Hepatocyte (in vitro differentiated cells): ENCODE measurements at regions not wholly inside any gene's neighbourhood (a gene's known extent, or its start where the extent isn't known, plus 50 kb on each side); places are given as distances from the start of the nearest gene placed in this dataset.

Experiments used
- DNase-seq: peaks from one replicate; pipeline ENCODE4 v3.0.0-alpha.2; 2016; ENCODE audit warnings: low spot score
- H2AFZ ChIP-seq: fragments of 200-600 bp; sonication (generic); 2 replicates; pipeline ENCODE4 v1.6.0; 2016; ENCODE audit warnings: antibody characterized with exemption, mild to moderate bottlenecking
- H3K27ac ChIP-seq: fragments of 200-600 bp; sonication (generic); 2 replicates; pipeline ENCODE4 v1.5.1; 2016; ENCODE audit warnings: mild to moderate bottlenecking
- H3K27me3 ChIP-seq: fragments of 200-600 bp; sonication (generic); 2 replicates; pipeline ENCODE4 v1.6.1; 2016
- H3K36me3 ChIP-seq: fragments of 200-600 bp; sonication (generic); replicated peaks from 2 replicates; pipeline ENCODE4 v1.5.1; 2016; ENCODE audit warnings: low read depth; ENCODE audit not compliant: insufficient read depth
- H3K4me1 ChIP-seq: fragments of 200-600 bp; sonication (generic); 2 replicates; pipeline ENCODE4 v1.5.1; 2016; ENCODE audit warnings: mild to moderate bottlenecking, moderate library complexity; ENCODE audit not compliant: insufficient read depth
- H3K4me2 ChIP-seq: fragments of 200-600 bp; sonication (generic); 2 replicates; pipeline ENCODE4 v1.6.0; 2016
- H3K4me3 ChIP-seq: fragments of 200-600 bp; sonication (generic); 2 replicates; pipeline ENCODE4 v1.5.1; 2016; ENCODE audit warnings: mild to moderate bottlenecking
- H3K79me2 ChIP-seq: fragments of 200-600 bp; sonication (generic); 2 replicates; pipeline ENCODE4 v1.6.0; 2017; ENCODE audit warnings: mild to moderate bottlenecking
- H3K9me2 ChIP-seq: fragments of 200-600 bp; sonication (generic); replicated peaks from 2 replicates; pipeline ENCODE4 v1.6.0; 2017; ENCODE audit warnings: mild to moderate bottlenecking; ENCODE audit not compliant: insufficient read depth
- H3K9me3 ChIP-seq: fragments of 200-600 bp; sonication (generic); 2 replicates; pipeline ENCODE4 v1.5.1; 2016; ENCODE audit warnings: low read depth, mild to moderate bottlenecking
- H4K20me1 ChIP-seq: fragments of 200-600 bp; sonication (generic); 2 replicates; pipeline ENCODE4 v1.6.0; 2016; ENCODE audit warnings: mild to moderate bottlenecking; ENCODE audit not compliant: insufficient read depth, poor library complexity, severe bottlenecking
- EZH2 ChIP-seq: fragments of 200-600 bp; sonication (generic); IDR thresholded peaks from 2 replicates; pipeline ENCODE4 v1.6.1; 2016; ENCODE audit warnings: antibody characterized with exemption, mild to moderate bottlenecking, borderline replicate concordance
- EZH2phosphoT487 ChIP-seq: fragments of 200-600 bp; sonication (generic); IDR thresholded peaks from one replicate; pipeline ENCODE4 v1.6.1; 2018; ENCODE audit warnings: antibody characterized with exemption, mild to moderate bottlenecking, low read depth, moderate library complexity; ENCODE audit not compliant: unreplicated experiment, severe bottlenecking
- WGBS: methylation state at CpG from one replicate; pipeline ENCODE4 v1.1.6; 2016; ENCODE audit warnings: low lambda C conversion rate; ENCODE audit errors: missing lambda C conversion rate; 5-methylcytosine and 5-hydroxymethylcytosine counted together
- TF ChIP-seq, protein P1 (sequence below): fragments of 200-600 bp; sonication (generic); IDR thresholded peaks from 2 replicates; pipeline ENCODE4 v1.5.1; 2016; ENCODE audit warnings: antibody characterized with exemption, mild to moderate bottlenecking; ENCODE audit not compliant: poor library complexity

DNA sequence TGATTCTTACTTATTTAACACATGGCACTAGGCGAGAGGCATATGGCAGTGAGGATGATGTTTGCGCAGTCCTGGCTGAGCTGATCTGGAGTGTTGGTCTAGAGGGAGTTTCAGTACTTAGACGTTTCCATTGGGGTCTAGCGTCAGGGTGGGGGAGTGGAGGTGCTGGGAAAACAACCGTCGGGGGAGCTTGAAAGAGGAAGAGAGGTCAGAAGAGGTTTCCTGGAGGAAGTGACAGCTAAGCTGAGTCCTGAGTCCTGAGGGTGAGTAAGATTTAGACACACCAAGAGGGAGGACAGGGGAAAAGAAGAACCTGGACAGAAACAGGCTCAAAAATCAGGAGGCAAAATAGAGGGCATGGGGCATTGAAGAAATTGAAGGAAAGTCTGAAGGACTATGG, 81.4 kb downstream of the ALOX5AP start:
- 72% methylated on average over 6 of the region's 6 CpGs for WGBS
- no peaks in the 10 kb centered on the region for H4K20me1 ChIP-seq
- no peak for DNase-seq
- no peaks in the 10 kb centered on the region for H3K27me3 ChIP-seq
- no peaks in the 10 kb centered on the region for H3K9me2 ChIP-seq
- peaks cover 6% of the 10 kb centered on the region for H3K4me1 ChIP-seq
- H3K79me2 ChIP-seq: no peaks in the 10 kb centered on the region
- no peak overlapping the region for H3K4me2 ChIP-seq
- no peaks in the 10 kb centered on the region for H3K9me3 ChIP-seq
- no peak overlapping the region for H2AFZ ChIP-seq
- H3K4me3 ChIP-seq: no peak overlapping the region
- no peak for TF ChIP-seq EZH2
- no peak for TF ChIP-seq EZH2phosphoT487
- TF ChIP-seq, protein P1, sequence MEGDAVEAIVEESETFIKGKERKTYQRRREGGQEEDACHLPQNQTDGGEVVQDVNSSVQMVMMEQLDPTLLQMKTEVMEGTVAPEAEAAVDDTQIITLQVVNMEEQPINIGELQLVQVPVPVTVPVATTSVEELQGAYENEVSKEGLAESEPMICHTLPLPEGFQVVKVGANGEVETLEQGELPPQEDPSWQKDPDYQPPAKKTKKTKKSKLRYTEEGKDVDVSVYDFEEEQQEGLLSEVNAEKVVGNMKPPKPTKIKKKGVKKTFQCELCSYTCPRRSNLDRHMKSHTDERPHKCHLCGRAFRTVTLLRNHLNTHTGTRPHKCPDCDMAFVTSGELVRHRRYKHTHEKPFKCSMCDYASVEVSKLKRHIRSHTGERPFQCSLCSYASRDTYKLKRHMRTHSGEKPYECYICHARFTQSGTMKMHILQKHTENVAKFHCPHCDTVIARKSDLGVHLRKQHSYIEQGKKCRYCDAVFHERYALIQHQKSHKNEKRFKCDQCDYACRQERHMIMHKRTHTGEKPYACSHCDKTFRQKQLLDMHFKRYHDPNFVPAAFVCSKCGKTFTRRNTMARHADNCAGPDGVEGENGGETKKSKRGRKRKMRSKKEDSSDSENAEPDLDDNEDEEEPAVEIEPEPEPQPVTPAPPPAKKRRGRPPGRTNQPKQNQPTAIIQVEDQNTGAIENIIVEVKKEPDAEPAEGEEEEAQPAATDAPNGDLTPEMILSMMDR: no peak
- H3K27ac ChIP-seq: no peak overlapping the region
- H3K36me3 ChIP-seq: no peaks in the 10 kb centered on the region

DNA sequence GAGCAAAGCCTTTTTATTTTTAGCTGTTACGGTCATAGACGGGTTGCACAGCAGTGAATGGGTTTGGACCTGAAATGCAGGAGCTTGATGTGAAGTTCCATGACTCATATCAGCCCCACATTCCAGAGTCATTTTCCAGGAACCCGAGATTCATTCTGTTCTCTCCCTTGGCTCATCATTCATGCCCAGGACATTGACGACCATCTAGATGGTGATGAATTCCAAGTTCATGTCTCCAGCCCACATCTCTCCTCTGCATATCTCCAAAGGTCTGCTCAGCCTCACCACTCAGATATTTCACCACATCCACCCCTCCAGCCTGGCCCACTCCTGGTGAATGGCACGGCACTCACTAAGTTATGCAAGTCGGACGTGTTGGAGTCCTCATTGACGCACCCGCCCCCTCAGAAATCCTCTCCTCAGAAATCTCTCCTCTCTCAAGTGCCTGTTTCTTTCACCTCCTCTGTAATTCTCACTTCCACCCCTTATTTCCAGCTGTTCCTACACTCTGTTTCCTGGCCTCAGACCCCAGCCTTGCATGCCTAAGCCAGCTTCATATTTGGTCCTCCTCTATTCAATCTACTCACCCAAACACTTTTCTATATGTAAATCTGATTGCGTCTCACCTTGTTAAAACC, 83.1 kb downstream of the ALOX5AP start:
- Histone ChIP-seq H3K27ac (peak overlapping the region; percentile 81), H4K20me1 (no peaks in the 10 kb centered on the region), H3K4me1 (peaks cover 6% of the 10 kb centered on the region), H3K36me3 (no peaks in the 10 kb centered on the region), H3K27me3 (no peaks in the 10 kb centered on the region), H3K4me2 (no peak overlapping the region), H2AFZ (no peak overlapping the region), H3K9me3 (no peaks in the 10 kb centered on the region), H3K9me2 (no peaks in the 10 kb centered on the region), H3K79me2 (no peaks in the 10 kb centered on the region), H3K4me3 (no peak overlapping the region)
- 87% methylated on average over 10 of the region's 10 CpGs for WGBS
- peak; percentile 64 for DNase-seq
- TF ChIP-seq EZH2: no peak
- TF ChIP-seq, protein P1: no peak
- no peak for TF ChIP-seq EZH2phosphoT487

DNA sequence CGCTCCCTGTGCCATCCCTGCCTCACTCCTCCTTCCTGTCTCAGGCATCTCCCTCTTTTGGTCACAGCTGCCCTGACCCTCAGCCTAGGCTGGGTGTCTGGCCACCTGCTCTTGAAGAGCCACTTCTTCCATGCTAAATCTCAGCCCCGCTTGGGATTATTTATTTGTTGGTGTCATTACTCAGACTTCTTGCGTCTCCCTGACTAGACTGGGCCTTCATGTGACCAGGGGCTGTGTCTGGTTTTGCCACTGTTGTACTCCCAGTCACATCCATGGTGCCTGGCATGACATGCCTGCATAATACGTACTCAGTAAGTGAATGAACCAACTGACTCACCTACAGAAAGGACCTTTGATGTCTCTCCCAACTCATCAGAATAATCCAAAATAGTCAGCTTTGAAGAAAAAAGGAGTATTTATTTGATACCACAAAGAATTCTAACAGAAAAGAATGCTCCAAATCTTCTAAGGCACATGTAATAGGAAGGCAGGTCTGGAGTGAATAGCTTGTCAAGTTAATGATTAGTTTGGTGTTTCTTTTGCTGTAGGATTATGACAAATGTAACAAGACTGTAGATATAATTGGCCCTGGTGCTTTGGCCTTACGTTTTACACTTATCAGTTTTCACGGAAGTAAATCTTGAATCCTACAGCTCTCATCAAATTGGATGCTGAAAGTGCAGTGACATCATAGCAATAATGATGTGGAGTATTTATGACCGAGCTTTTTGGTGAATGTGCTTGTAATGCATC, 84.0 kb downstream of the ALOX5AP start:
- peak; percentile 46 for DNase-seq
- Histone ChIP-seq H3K4me3 (no peak overlapping the region), H3K27ac (peak overlapping the region; percentile 81), H3K9me3 (no peaks in the 10 kb centered on the region), H2AFZ (no peak overlapping the region), H3K36me3 (no peaks in the 10 kb centered on the region), H3K27me3 (no peaks in the 10 kb centered on the region), H3K9me2 (no peaks in the 10 kb centered on the region), H3K4me2 (no peak overlapping the region), H3K4me1 (peaks cover 6% of the 10 kb centered on the region), H4K20me1 (no peaks in the 10 kb centered on the region), H3K79me2 (no peaks in the 10 kb centered on the region)
- TF ChIP-seq EZH2 (no peak), EZH2phosphoT487 (no peak)
- TF ChIP-seq, protein P1: no peak
- WGBS: 64% methylated on average over 7 of the region's 7 CpGs
